GM19455 (cell line): ENCODE measurements at regions not wholly inside any gene's neighbourhood (a gene's known extent, or its start where the extent isn't known, plus 50 kb on each side); places are given as distances from the start of the nearest gene placed in this dataset.

Experiments
- ATAC-seq: cut with Tn5 transposase; IDR thresholded peaks from one replicate; pipeline ENCODE4 v1.9.1; 2021; ENCODE audit not compliant: unreplicated experiment

- ATAC-seq: no peak
Observed at GRCh38 chr2:18690342-18690741, 101.0 kb upstream of the NT5C1B start.

DNA sequence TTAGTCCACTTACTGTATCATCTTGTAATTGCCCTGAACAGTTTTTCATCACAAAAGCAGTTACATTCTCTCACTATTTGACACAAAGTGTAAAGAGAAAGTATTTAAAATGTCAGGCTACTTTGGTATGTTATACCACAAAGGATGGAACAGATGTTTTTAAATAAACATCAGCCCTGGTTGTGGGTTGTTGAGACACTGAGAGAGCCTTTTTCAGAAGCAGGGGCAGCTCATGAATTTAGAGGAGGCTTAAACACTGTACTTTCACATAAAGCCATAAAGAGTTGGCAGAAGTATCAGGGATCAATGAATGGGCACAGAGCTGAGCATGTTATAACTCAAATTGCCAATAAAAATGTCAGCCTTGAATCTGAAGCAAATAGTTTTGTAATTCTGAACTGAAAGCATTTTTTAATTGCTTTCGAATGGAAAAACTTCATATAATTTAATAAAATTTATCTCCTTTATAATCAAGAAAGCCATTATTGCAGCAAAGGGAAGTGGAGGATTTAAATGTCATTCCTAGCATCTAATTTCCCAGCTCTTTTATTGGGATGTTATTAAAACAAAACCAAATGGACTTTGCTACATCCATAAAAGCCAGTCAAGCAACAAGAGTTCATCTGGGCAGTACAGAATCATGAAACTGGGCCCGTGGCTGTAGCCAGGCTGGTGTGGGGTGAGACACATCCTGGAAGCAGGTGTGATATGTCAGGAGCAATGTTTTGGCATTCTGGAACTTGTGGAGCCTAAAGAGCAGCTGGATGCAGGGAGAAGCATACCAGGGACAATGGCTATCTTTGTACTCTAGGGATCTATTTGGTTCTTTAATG is 95.1 kb upstream of the NT5C1B start:
- no peak for ATAC-seq

GRCh38 chr2:18682681-18683080 is 93.3 kb upstream of the NT5C1B start:
- ATAC-seq: no peak

DNA sequence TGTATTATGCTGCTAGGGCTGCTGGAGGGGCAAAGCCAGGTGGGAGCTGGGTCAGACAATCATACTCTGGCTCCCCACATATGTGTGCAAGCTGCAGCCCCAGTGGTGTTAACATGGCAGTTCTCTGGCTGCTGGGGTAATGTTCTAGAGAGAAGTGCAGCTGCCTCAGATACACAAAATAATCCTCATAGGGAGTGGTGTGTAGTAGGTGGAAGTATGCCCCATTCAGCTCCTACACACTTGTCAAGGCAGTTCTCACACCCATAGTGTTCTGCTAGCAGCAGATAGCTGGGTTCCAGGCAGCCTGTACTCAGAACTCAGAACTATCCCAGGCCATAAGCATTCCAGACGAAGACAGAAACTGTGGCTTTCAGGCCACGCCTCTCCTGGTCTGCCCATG is 87.9 kb upstream of the NT5C1B start:
- no peak for ATAC-seq

GRCh38 chr2:18674309-18674708 is 84.9 kb upstream of the NT5C1B start:
- ATAC-seq: no peak

- no peak for ATAC-seq
Observed at GRCh38 chr2:18671363-18671762, 82.0 kb upstream of the NT5C1B start.

GRCh38 chr2:18668221-18668620 is 78.9 kb upstream of the NT5C1B start:
- ATAC-seq: no peak

GRCh38 chr2:18664421-18664820 is 75.1 kb upstream of the NT5C1B start:
- no peak for ATAC-seq

GRCh38 chr2:18663861-18664260 is 74.5 kb upstream of the NT5C1B start:
- ATAC-seq: no peak

DNA sequence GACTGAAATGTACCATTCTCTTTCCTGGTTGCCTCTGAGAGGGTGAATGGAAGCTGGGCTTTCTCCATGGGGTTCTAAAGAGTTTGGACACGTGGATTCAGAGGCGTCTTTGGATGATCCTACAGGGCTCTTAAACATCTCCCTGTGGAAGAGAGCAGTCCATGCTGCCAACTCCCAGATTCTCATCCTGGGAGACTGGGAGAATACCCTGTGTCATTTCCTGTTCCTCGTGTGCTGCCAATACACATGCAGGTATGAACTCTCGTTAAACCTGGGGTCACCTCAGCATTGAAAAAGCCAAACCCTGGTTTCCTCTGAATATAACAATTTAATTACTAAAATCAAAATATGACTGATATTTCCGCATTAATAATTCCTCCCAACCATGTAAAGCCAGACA is 73.3 kb upstream of the NT5C1B start:
- ATAC-seq: no peak

DNA sequence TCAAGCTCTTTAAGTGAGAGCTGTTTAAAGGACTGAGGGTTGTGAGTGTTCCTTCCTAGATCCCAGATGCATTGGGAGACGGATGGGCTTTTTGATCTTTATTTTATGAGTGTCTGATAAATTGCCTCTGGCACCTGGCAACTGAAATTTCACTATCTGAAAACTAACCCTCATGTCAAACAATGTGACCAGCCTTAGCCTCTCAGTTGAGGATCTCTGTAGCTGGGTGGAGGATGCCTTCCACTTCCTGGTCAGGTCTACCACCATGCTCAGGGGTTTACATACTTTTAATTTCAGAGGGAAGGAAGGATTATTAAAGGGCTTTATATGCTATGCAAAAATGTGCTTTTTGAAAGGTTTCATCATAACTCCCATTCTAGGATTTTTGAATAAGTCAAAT is 70.5 kb upstream of the NT5C1B start:
- no peak for ATAC-seq

GRCh38 chr2:18656048-18656447 is 66.7 kb upstream of the NT5C1B start:
- ATAC-seq: no peak

- no peak for ATAC-seq
Observed at GRCh38 chr2:18651842-18652774, 62.7 kb upstream of the NT5C1B start.

GRCh38 chr2:18650221-18650620 is 60.9 kb upstream of the NT5C1B start:
- no peak for ATAC-seq

GRCh38 chr2:18649502-18650135 is 60.2 kb upstream of the NT5C1B start:
- no peak for ATAC-seq

DNA sequence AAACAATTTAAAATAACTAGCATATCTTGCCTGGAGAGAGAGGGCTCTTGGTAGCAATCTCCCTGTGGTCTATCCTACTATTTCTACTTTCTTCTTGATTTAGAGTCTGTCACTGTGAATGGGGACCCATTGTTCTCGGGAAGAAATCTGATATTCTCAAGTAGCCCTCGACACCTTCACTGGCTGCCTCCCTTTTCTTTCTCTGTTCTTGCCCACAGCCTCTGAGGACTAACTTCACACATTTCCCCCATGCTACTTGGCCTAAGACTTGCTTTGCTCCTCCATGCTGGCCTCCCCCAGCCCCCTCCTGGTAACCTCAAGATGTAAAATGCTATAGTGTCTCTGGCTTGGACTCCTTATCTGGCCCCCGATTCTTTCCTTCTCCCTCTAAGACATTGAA is 58.8 kb upstream of the NT5C1B start:
- no peak for ATAC-seq

- no peak for ATAC-seq
Observed at GRCh38 chr2:18647731-18648130, 58.4 kb upstream of the NT5C1B start.

DNA sequence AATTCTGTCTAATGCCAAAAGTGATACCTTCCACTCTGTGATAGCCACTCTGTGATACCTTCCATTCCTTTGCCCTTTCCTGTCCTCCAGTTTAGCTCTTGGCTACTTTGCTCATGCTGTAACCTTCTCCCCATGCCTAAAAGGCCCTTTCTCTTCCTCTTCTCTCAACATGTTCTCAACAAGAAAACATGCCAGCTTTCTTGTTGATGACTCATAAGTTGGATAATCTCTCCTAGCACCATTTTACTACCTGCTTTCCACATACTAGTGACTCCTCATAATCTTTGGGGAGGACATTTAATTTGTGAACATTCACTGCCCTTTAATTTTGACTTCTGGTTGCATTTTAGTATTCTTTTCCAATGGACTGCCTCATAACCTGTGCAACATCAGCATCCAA is 55.9 kb upstream of the NT5C1B start:
- no peak for ATAC-seq

GRCh38 chr2:18644115-18644462 is 54.7 kb upstream of the NT5C1B start:
- no peak for ATAC-seq

DNA sequence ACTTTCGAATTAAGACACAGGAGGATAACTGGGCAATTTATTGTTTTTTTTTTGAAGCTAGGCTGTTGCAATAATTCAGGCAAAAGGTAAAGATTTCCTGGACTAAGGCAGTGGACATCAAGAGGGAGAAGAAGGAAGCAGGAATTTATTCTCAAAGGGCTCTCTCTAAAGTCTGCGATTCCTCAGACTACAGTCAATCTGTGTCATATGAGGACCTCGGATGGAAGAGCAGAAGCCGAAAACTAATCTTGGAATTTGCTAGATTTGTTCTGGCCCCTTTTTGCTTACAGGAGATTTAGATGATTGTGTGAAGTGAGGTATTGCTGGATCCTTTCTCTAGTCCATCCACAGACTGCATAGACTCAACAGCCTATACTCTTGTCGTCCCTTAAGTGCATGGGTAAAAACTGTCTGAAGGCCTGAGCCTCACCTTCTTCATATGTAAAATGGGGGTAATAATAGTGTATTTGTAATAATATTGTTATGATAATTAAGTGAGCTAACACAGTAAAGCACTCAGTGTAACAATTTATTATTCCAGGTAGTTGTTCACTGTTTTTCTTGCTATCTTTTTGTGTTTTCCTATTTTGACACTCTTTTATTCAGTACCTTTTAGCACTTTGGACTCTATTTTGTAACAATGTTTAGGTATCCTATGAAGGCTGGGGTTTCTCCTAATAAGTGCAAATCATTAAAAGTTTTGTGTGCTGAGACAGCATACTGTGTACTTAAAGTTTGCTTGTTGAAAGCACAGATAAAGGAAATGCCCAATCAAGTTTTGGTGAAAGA is 54.2 kb upstream of the NT5C1B start:
- ATAC-seq: no peak

DNA sequence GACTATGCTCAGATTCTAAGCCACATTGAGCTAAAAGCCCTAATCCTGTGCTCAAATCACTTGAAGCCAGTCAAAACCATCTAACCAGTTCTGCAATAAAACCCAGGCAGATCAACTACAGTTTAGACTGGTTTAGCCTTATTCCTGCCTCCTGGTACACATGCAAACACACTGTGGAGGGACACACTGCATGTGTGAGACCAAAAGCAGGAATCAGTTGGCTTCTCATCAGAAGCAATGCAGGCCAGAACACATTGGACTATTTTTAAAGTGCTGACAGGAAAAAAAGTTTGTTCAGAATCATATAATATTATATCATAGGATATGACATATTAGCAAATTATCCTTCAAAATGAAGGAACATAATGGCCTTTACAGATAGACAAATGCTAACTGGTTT is 52.5 kb upstream of the NT5C1B start:
- no peak for ATAC-seq
